H9 (cell line): ENCODE measurements at regions not wholly inside any gene's neighbourhood (a gene's known extent, or its start where the extent isn't known, plus 50 kb on each side); places are given as distances from the start of the nearest gene placed in this dataset.

Experiments
- DNase-seq: peaks from one replicate; pipeline ENCODE4 v3.0.0-alpha.2; 2017
- H2AFZ ChIP-seq: one replicate; pipeline ENCODE4 v1.6.1; 2013; ENCODE audit warnings: mild to moderate bottlenecking, low read length, control low read depth, moderate library complexity
- H2AK5ac ChIP-seq: 2 replicates; pipeline ENCODE4 v1.6.1; 2013; ENCODE audit warnings: low read length, control low read depth, mixed read lengths; ENCODE audit not compliant: insufficient read length
- H2BK120ac ChIP-seq: one replicate; pipeline ENCODE4 v1.6.1; 2013; ENCODE audit warnings: low read depth, mild to moderate bottlenecking, low read length, control low read depth, inconsistent platforms; ENCODE audit not compliant: poor library complexity, severe bottlenecking
- H2BK12ac ChIP-seq: 2 replicates; pipeline ENCODE4 v1.6.1; 2013; ENCODE audit warnings: low read length, control low read depth, mixed read lengths, low read depth; ENCODE audit not compliant: insufficient read length
- H2BK15ac ChIP-seq: 2 replicates; pipeline ENCODE4 v1.6.1; 2013; ENCODE audit warnings: low read depth, low read length, control low read depth
- H2BK20ac ChIP-seq: one replicate; pipeline ENCODE4 v1.6.1; 2013; ENCODE audit warnings: low read depth, mild to moderate bottlenecking, low read length, control low read depth, inconsistent platforms; ENCODE audit not compliant: poor library complexity, severe bottlenecking
- H2BK5ac ChIP-seq: 2 replicates; pipeline ENCODE4 v1.6.1; 2013; ENCODE audit warnings: low read length, control low read depth, mixed read lengths; ENCODE audit not compliant: insufficient read length
- H3K14ac ChIP-seq: 2 replicates; pipeline ENCODE4 v1.6.1; 2013; ENCODE audit warnings: low read length, control low read depth; ENCODE audit not compliant: insufficient read depth
- H3K18ac ChIP-seq: 2 replicates; pipeline ENCODE4 v1.6.1; 2013; ENCODE audit warnings: low read depth, mild to moderate bottlenecking, mixed read lengths, low read length, control low read depth; ENCODE audit not compliant: insufficient read length
- H3K23ac ChIP-seq: 2 replicates; pipeline ENCODE4 v1.6.1; 2013; ENCODE audit warnings: low read length, control low read depth, mixed read lengths, low read depth; ENCODE audit not compliant: insufficient read length
- H3K23me2 ChIP-seq: 2 replicates; pipeline ENCODE4 v1.6.1; 2013; ENCODE audit warnings: low read depth, mild to moderate bottlenecking, mixed read lengths, low read length, control low read depth; ENCODE audit not compliant: insufficient read length, poor library complexity, severe bottlenecking
- H3K27ac ChIP-seq: 2 replicates; pipeline ENCODE4 v1.5.1; 2013; ENCODE audit warnings: low read length, control low read depth, mixed read lengths, low read depth; ENCODE audit not compliant: insufficient read length
- H3K27me3 ChIP-seq: 2 replicates; pipeline ENCODE4 v1.6.1; 2013; ENCODE audit warnings: low read length, control low read depth, inconsistent platforms; ENCODE audit not compliant: insufficient read depth
- H3K4ac ChIP-seq: 2 replicates; pipeline ENCODE4 v1.6.1; 2013; ENCODE audit warnings: low read depth, mild to moderate bottlenecking, control low read depth, inconsistent platforms, low read length, moderate library complexity
- H3K4me1 ChIP-seq: 2 replicates; pipeline ENCODE4 v1.6.1; 2013; ENCODE audit warnings: low read length, control low read depth, inconsistent platforms; ENCODE audit not compliant: insufficient read depth
- H3K4me2 ChIP-seq: 2 replicates; pipeline ENCODE4 v1.6.1; 2013; ENCODE audit warnings: low read length, control low read depth, mixed read lengths; ENCODE audit not compliant: insufficient read length, insufficient read depth
- H3K56ac ChIP-seq: 2 replicates; pipeline ENCODE4 v1.6.1; 2013; ENCODE audit warnings: low read depth, mild to moderate bottlenecking, mixed read lengths, low read length, control low read depth; ENCODE audit not compliant: insufficient read length
- H3K79me1 ChIP-seq: 2 replicates; pipeline ENCODE4 v1.6.1; 2013; ENCODE audit warnings: low read depth, mild to moderate bottlenecking, moderate library complexity, low read length, control low read depth, inconsistent platforms; ENCODE audit not compliant: insufficient read depth, poor library complexity, severe bottlenecking
- H3K79me2 ChIP-seq: 2 replicates; pipeline ENCODE4 v1.6.1; 2013; ENCODE audit warnings: low read length, control low read depth, inconsistent platforms; ENCODE audit not compliant: insufficient read depth
- H3K9ac ChIP-seq: 2 replicates; pipeline ENCODE4 v1.6.1; 2013; ENCODE audit warnings: low read length, control low read depth, mixed read lengths; ENCODE audit not compliant: insufficient read length; ENCODE audit errors: extremely low read depth
- H3K9me3 ChIP-seq: one replicate; pipeline ENCODE4 v1.6.1; 2013; ENCODE audit warnings: low read depth, low read length, inconsistent platforms; ENCODE audit not compliant: control insufficient read depth
- H3T11ph ChIP-seq: one replicate; pipeline ENCODE4 v1.6.1; 2013; ENCODE audit warnings: mild to moderate bottlenecking, low read length, control low read depth, inconsistent platforms
- H4K20me1 ChIP-seq: one replicate; pipeline ENCODE4 v1.6.1; 2013; ENCODE audit not compliant: control insufficient read depth, insufficient read length, insufficient read depth
- H4K5ac ChIP-seq: 2 replicates; pipeline ENCODE4 v1.6.1; 2013; ENCODE audit warnings: low read depth, mild to moderate bottlenecking, mixed read lengths, low read length, control low read depth; ENCODE audit not compliant: insufficient read length
- H4K8ac ChIP-seq: replicated peaks from 2 replicates; pipeline ENCODE4 v1.6.1; 2013; ENCODE audit warnings: low read length, control low read depth, mixed read lengths, low read depth; ENCODE audit not compliant: insufficient read length
- H4K91ac ChIP-seq: 2 replicates; pipeline ENCODE4 v1.6.1; 2013; ENCODE audit warnings: low read depth, mild to moderate bottlenecking, moderate library complexity, mixed read lengths, low read length, control low read depth; ENCODE audit not compliant: insufficient read length
- H3K27ac Mint-ChIP-seq, 3 experiments: 2 replicates in 2 of 3; 3 replicates in 1 of 3; pipeline ENCODE4 v1.8.0; 2020 to 2021; ENCODE audit warnings: mixed read lengths in 3 of 3, mild to moderate bottlenecking in 1 of 3, moderate library complexity in 1 of 3
- H3K27me3 Mint-ChIP-seq: 2 replicates; pipeline ENCODE4 v1.8.0; 2021; ENCODE audit warnings: low read depth, mild to moderate bottlenecking, moderate library complexity, mixed read lengths
- H3K36me3 Mint-ChIP-seq, 3 experiments: 2 replicates in 2 of 3; 3 replicates in 1 of 3; pipeline ENCODE4 v1.8.0; 2020 to 2021; ENCODE audit warnings: low read depth in 3 of 3, mixed read lengths in 3 of 3; ENCODE audit not compliant: insufficient read depth in 1 of 3
- H3K4me1 Mint-ChIP-seq, 2 experiments: 2 replicates each; pipeline ENCODE4 v1.8.0; 2020; ENCODE audit warnings: mixed read lengths in 2 of 2
- H3K4me3 Mint-ChIP-seq, 2 experiments: 2 replicates in 1 of 2; 3 replicates in 1 of 2; pipeline ENCODE4 v1.8.0; 2020 to 2021; ENCODE audit warnings: mild to moderate bottlenecking in 2 of 2, mixed read lengths in 2 of 2, moderate library complexity in 1 of 2
- H3K9me3 Mint-ChIP-seq, 2 experiments: 2 replicates in 1 of 2; 3 replicates in 1 of 2; pipeline ENCODE4 v1.8.0; 2020; ENCODE audit warnings: mild to moderate bottlenecking in 2 of 2, mixed read lengths in 2 of 2, moderate library complexity in 1 of 2
- CTCF ChIP-seq: fragments of 200-600 bp; sonication (generic); conservative IDR thresholded peaks from 3 replicates; pipeline ENCODE4 v1.8.0; 2021; ENCODE audit warnings: antibody characterized with exemption, mild to moderate bottlenecking
- WGBS: extraction: QIAGEN DNeasy Blood & Tissue Kit; methylation state at CpG from one replicate; pipeline ENCODE4 v1.1.7; 2013; ENCODE audit warnings: missing lambda C conversion rate, low lambda C conversion rate, mixed read lengths; ENCODE audit not compliant: insufficient read length; ENCODE audit errors: extremely low coverage; 5-methylcytosine and 5-hydroxymethylcytosine counted together

GRCh38 chr5:68468322-68468721 lies 252.8 kb downstream of the PIK3R1 start:
- no CpG with 5 or more reads among the region's 4 CpGs for WGBS
- H3K23me2 ChIP-seq, result no peaks in the 10 kb centered on the region
- H3K79me1 ChIP-seq, result no peaks in the 10 kb centered on the region
- DNase-seq, result no peak
- H3T11ph ChIP-seq, result no peak overlapping the region
- no peak overlapping the region for H2BK20ac ChIP-seq
- Mint-ChIP-seq H3K27ac (no peak overlapping the region), H3K9me3 (0 out of 5 replicates have a peak, but pooled peaks cover 0 to 2% of the 10 kb centered on the region in 2 experiments), H3K36me3 (no peaks in the 10 kb centered on the region), H3K4me1 (no peaks in the 10 kb centered on the region), H3K4me3 (no peak overlapping the region), H3K27me3 (no peaks in the 10 kb centered on the region)
- H3K9ac ChIP-seq, result no peak overlapping the region
- H2BK120ac ChIP-seq, result no peak overlapping the region
- no peak overlapping the region for H3K4ac ChIP-seq
- H4K8ac ChIP-seq, result no peak overlapping the region
- H3K23ac ChIP-seq, result no peak overlapping the region
- no peak overlapping the region for H2AK5ac ChIP-seq
- no peak overlapping the region for H3K18ac ChIP-seq
- no peak overlapping the region for H3K4me2 ChIP-seq
- H2BK15ac ChIP-seq, result no peak overlapping the region
- peaks cover 3% of the 10 kb centered on the region; the same call in 1 of the 2 replicates for H3K4me1 ChIP-seq
- no peak overlapping the region for H3K56ac ChIP-seq
- H4K5ac ChIP-seq, result no peak overlapping the region
- H4K20me1 ChIP-seq, result no peaks in the 10 kb centered on the region
- H3K27me3 ChIP-seq, result no peaks in the 10 kb centered on the region
- H3K14ac ChIP-seq, result no peak overlapping the region
- H2AFZ ChIP-seq, result no peak overlapping the region
- no peak overlapping the region for H2BK5ac ChIP-seq
- no peaks in the 10 kb centered on the region for H3K9me3 ChIP-seq
- H2BK12ac ChIP-seq, result no peak overlapping the region
- no peak overlapping the region for H3K27ac ChIP-seq
- H4K91ac ChIP-seq, result no peak overlapping the region
- H3K79me2 ChIP-seq, result no peaks in the 10 kb centered on the region
- no peak for TF ChIP-seq CTCF
